GM23338 (cell line): ENCODE measurements at regions not wholly inside any gene's neighbourhood (a gene's known extent, or its start where the extent isn't known, plus 50 kb on each side); places are given as distances from the start of the nearest gene placed in this dataset.

Experiments
- ATAC-seq: fragments of 200-7000 bp; cut with Tn5 transposase; 3 replicates; pipeline ENCODE4 v1.9.1; 2020
- DNase-seq: peaks from one replicate; pipeline ENCODE4 v3.0.0-alpha.2; 2015; ENCODE audit warnings: low spot score
- H2AFZ ChIP-seq: fragments of 200-600 bp; sonication (generic); 2 replicates; pipeline ENCODE4 v1.8.0; 2016; ENCODE audit warnings: antibody characterized with exemption, mild to moderate bottlenecking, moderate library complexity
- H3F3A ChIP-seq: fragments of 200-600 bp; sonication (generic); replicated peaks from 2 replicates; pipeline ENCODE4 v1.8.0; 2017; ENCODE audit warnings: antibody characterized with exemption, mixed run types, low read depth
- H3K27ac ChIP-seq: fragments of 200-600 bp; sonication (generic); 2 replicates; pipeline ENCODE4 v1.6.1; 2016; ENCODE audit warnings: low read depth
- H3K27me3 ChIP-seq: fragments of 200-600 bp; sonication (generic); 2 replicates; pipeline ENCODE4 v1.8.0; 2016; ENCODE audit warnings: mild to moderate bottlenecking, mixed run types, moderate library complexity; ENCODE audit not compliant: insufficient read depth
- H3K36me3 ChIP-seq: fragments of 200-600 bp; sonication (generic); 2 replicates; pipeline ENCODE4 v1.8.0; 2016; ENCODE audit warnings: mild to moderate bottlenecking; ENCODE audit not compliant: insufficient read depth
- H3K4me1 ChIP-seq: fragments of 200-600 bp; sonication (generic); 2 replicates; pipeline ENCODE4 v1.8.0; 2016; ENCODE audit warnings: mild to moderate bottlenecking, moderate library complexity; ENCODE audit not compliant: insufficient read depth
- H3K4me2 ChIP-seq: fragments of 200-600 bp; sonication (generic); 2 replicates; pipeline ENCODE4 v1.7.1; 2017; ENCODE audit warnings: mixed run types
- H3K4me3 ChIP-seq: fragments of 200-600 bp; sonication (generic); 2 replicates; pipeline ENCODE4 v1.6.1; 2016; ENCODE audit warnings: mixed run types
- H3K79me2 ChIP-seq: fragments of 200-600 bp; sonication (generic); replicated peaks from 2 replicates; pipeline ENCODE4 v1.8.0; 2017; ENCODE audit warnings: mild to moderate bottlenecking; ENCODE audit not compliant: insufficient read depth
- H3K9me2 ChIP-seq: fragments of 200-600 bp; sonication (generic); 2 replicates; pipeline ENCODE4 v1.8.0; 2017; ENCODE audit not compliant: insufficient read depth
- H4K20me1 ChIP-seq: fragments of 200-600 bp; sonication (generic); replicated peaks from 2 replicates; pipeline ENCODE4 v1.8.0; 2017; ENCODE audit warnings: mild to moderate bottlenecking; ENCODE audit not compliant: insufficient read depth
- H3K27ac Mint-ChIP-seq: 2 replicates; pipeline ENCODE4 v1.8.0; 2020; ENCODE audit warnings: inconsistent platforms, mild to moderate bottlenecking, moderate library complexity, mixed read lengths
- H3K27me3 Mint-ChIP-seq: 3 replicates; pipeline ENCODE4 v1.8.0; 2022; ENCODE audit warnings: low read depth, mild to moderate bottlenecking, moderate library complexity, mixed read lengths, inconsistent platforms; ENCODE audit not compliant: insufficient read depth, poor library complexity
- H3K36me3 Mint-ChIP-seq: 3 replicates; pipeline ENCODE4 v1.8.0; 2021; ENCODE audit warnings: low read depth, mild to moderate bottlenecking, inconsistent platforms, moderate library complexity, mixed read lengths
- H3K4me1 Mint-ChIP-seq: 3 replicates; pipeline ENCODE4 v1.8.0; 2020; ENCODE audit warnings: mild to moderate bottlenecking, inconsistent platforms, mixed read lengths
- H3K4me3 Mint-ChIP-seq: 3 replicates; pipeline ENCODE4 v1.8.0; 2021; ENCODE audit warnings: moderate library complexity, mild to moderate bottlenecking, inconsistent platforms, mixed read lengths
- H3K9me3 Mint-ChIP-seq: 3 replicates; pipeline ENCODE4 v1.8.0; 2020; ENCODE audit warnings: moderate library complexity, mild to moderate bottlenecking, inconsistent platforms, mixed read lengths
- CREB1 ChIP-seq: fragments of 250-450 bp; sonication (Bioruptor Pico); IDR thresholded peaks from 2 replicates; pipeline ENCODE4 v1.5.0; 2020; ENCODE audit warnings: low read depth, mild to moderate bottlenecking, moderate library complexity
- CTCF ChIP-seq, 2 experiments: fragments of 200-600 bp in 1 of 2; sonication (generic) in 1 of 2; conservative IDR thresholded peaks; 2 replicates each; pipeline versions ENCODE4 v1.5.1 to v1.6.1; 2016 to 2017; ENCODE audit warnings: antibody characterized with exemption in 2 of 2, low read depth in 2 of 2, mild to moderate bottlenecking in 2 of 2, moderate library complexity in 1 of 2
- REST ChIP-seq: IDR thresholded peaks from one replicate; pipeline ENCODE4 v1.6.1; 2018; ENCODE audit warnings: antibody characterized with exemption; ENCODE audit not compliant: unreplicated experiment
- ZNF462 ChIP-seq: fragments of 250-450 bp; sonication (Bioruptor Pico); IDR thresholded peaks from 2 replicates; pipeline ENCODE4 v1.5.0; 2020; ENCODE audit warnings: mild to moderate bottlenecking, moderate library complexity

- TF ChIP-seq ZNF462 (no peak), CREB1 (no peak)
These were observed 596.0 kb upstream of the GRM7 start (continued) for GRCh38 chr3:6264906-6265305.

- H3K4me1 Mint-ChIP-seq, result no peaks in the 10 kb centered on the region
- Histone ChIP-seq H3K4me2 (no peak overlapping the region), H2AFZ (no peak overlapping the region), H3K79me2 (no peaks in the 10 kb centered on the region), H3K27me3 (no peaks in the 10 kb centered on the region), H4K20me1 (no peaks in the 10 kb centered on the region), H3F3A (no peaks in the 10 kb centered on the region), H3K9me2 (no peaks in the 10 kb centered on the region), H3K4me1 (no peaks in the 10 kb centered on the region), H3K36me3 (no peaks in the 10 kb centered on the region), H3K4me3 (no peak overlapping the region), H3K27ac (no peak overlapping the region)
- peaks cover 71% of the 10 kb centered on the region for H3K9me3 Mint-ChIP-seq
- DNase-seq, result no peak
- H3K36me3 Mint-ChIP-seq, result peaks cover 7% of the 10 kb centered on the region; the same call in 1 of the 3 replicates
- H3K27me3 Mint-ChIP-seq, result no peaks in the 10 kb centered on the region
- no peak for ATAC-seq
- no peak overlapping the region for H3K4me3 Mint-ChIP-seq
- no peak overlapping the region for H3K27ac Mint-ChIP-seq
- TF ChIP-seq REST, result no peak
- TF ChIP-seq ZNF462, result no peak
- no peak for TF ChIP-seq CTCF (conservative IDR thresholded peaks at IDR 0.05; ENCODE audit: low read depth in 2 of 2)
These were observed 594.8 kb upstream of the GRM7 start for GRCh38 chr3:6266135-6266534.
